ENCODE measurements at regions not wholly inside any gene's neighbourhood (a gene's known extent, or its start where the extent isn't known, plus 50 kb on each side); places are given as distances from the start of the nearest gene placed in this dataset.

DNA sequence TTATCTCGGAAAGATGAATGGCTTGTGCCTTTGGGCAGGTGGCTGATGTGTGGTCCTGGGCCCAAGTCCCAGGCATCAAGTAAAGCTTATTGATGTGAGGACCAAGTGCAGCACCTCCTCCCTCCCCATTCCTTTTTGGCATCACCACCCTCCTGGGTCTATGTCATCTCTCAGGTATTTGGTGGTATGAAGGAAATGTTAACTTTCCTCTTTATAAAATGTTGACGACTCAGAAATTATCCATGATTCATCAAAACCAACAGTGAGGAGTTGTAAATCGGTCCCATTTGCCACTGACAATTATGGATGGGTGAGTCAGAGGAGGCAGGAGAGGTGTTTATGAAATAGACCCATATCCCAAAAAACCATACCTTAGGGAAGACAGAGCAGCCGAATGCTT lies 229.4 kb upstream of the GATB start:
- no peak for TF ChIP-seq RAD21 (IDR thresholded peaks at IDR 0.05; ENCODE audit: insufficient read depth, low read depth, low read length)
- TF ChIP-seq CHD4 (IDR thresholded peaks at IDR 0.05): no peak
- TF ChIP-seq, protein P1, sequence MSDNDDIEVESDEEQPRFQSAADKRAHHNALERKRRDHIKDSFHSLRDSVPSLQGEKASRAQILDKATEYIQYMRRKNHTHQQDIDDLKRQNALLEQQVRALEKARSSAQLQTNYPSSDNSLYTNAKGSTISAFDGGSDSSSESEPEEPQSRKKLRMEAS (IDR thresholded peaks at IDR 0.05; ENCODE audit: low read depth, low read length): no peak
- TF ChIP-seq, protein P2, sequence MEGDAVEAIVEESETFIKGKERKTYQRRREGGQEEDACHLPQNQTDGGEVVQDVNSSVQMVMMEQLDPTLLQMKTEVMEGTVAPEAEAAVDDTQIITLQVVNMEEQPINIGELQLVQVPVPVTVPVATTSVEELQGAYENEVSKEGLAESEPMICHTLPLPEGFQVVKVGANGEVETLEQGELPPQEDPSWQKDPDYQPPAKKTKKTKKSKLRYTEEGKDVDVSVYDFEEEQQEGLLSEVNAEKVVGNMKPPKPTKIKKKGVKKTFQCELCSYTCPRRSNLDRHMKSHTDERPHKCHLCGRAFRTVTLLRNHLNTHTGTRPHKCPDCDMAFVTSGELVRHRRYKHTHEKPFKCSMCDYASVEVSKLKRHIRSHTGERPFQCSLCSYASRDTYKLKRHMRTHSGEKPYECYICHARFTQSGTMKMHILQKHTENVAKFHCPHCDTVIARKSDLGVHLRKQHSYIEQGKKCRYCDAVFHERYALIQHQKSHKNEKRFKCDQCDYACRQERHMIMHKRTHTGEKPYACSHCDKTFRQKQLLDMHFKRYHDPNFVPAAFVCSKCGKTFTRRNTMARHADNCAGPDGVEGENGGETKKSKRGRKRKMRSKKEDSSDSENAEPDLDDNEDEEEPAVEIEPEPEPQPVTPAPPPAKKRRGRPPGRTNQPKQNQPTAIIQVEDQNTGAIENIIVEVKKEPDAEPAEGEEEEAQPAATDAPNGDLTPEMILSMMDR (IDR thresholded peaks at IDR 0.05 in 2 of 3, conservative IDR thresholded peaks at IDR 0.05 in 1 of 3; ENCODE audit: control insufficient read depth in 2 of 3, extremely low read depth in 1 of 3, insufficient read depth in 1 of 3, low read depth in 3 of 3, low read length in 3 of 3): no peak
- TF ChIP-seq, protein P3, sequence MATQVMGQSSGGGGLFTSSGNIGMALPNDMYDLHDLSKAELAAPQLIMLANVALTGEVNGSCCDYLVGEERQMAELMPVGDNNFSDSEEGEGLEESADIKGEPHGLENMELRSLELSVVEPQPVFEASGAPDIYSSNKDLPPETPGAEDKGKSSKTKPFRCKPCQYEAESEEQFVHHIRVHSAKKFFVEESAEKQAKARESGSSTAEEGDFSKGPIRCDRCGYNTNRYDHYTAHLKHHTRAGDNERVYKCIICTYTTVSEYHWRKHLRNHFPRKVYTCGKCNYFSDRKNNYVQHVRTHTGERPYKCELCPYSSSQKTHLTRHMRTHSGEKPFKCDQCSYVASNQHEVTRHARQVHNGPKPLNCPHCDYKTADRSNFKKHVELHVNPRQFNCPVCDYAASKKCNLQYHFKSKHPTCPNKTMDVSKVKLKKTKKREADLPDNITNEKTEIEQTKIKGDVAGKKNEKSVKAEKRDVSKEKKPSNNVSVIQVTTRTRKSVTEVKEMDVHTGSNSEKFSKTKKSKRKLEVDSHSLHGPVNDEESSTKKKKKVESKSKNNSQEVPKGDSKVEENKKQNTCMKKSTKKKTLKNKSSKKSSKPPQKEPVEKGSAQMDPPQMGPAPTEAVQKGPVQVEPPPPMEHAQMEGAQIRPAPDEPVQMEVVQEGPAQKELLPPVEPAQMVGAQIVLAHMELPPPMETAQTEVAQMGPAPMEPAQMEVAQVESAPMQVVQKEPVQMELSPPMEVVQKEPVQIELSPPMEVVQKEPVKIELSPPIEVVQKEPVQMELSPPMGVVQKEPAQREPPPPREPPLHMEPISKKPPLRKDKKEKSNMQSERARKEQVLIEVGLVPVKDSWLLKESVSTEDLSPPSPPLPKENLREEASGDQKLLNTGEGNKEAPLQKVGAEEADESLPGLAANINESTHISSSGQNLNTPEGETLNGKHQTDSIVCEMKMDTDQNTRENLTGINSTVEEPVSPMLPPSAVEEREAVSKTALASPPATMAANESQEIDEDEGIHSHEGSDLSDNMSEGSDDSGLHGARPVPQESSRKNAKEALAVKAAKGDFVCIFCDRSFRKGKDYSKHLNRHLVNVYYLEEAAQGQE (IDR thresholded peaks at IDR 0.05; ENCODE audit: low read depth, low read length): no peak

Data from GM12878 (cell line).